SW480 (cell line): ENCODE measurements at regions not wholly inside any gene's neighbourhood (a gene's known extent, or its start where the extent isn't known, plus 50 kb on each side); places are given as distances from the start of the nearest gene placed in this dataset.
"Not testable (repeated sequence)": the region's sequence is repeated elsewhere in the genome, so short reads cannot be mapped to it uniquely, and the experiment has no call there.

Experiments
- DNase-seq: peaks from one replicate; pipeline ENCODE4 v3.0.0-alpha.2; 2016; ENCODE audit warnings: low spot score

DNA sequence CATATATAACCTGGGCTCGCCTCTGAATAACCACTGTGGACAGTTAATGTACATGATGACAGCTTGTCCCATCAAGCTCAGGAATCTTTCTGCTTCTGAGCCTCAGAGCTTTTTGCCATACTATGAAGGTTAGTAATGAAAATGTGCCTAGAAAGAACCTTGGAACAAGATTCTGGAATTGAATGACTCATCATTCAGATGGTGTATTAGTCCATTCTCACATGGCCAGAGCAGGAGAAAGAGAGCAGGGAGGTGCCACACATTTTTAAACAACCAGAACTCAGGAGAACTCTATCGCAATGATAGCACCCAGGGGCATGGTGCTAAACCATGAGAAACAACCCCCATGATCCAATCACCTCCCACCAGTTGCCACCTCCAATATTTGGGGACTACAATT, 542.1 kb downstream of the PRR16 start:
- DNase-seq, result no peak

DNA sequence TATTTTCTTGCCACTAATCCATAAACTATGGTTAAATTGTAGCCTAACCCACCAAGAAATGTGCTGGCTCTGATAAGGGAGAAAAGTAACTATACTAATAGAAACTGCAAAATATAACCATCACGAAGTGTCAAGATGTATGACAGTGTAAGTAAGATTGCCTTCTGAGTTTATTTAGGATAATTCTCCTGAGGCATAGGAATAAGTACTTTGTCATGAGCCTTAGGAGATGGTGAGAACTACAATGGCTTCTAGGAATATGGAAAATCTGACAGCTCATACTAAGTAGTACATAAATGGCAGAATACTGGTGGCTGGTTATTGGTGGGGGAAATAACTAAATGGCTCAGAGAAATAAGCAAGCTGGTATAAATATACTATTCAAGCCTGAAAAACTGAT, 543.9 kb downstream of the PRR16 start:
- DNase-seq, result no peak

DNA sequence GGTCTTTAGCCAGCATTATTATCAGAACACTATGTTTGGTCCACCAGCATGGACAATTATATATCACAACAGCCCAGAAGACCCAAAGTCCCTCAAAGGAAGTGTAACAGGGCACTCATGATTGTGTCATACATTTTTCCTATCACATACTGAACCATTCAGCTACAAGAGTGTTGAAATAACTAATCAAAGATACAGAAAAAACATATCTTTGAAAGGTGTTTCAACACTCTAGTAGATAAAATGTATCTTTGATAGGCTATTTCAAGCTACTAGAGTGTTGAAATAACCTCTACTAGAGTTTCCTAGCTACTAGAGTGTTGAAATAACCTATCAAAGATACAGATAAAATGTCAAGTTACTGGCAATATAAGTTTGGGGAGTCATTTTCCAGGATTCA, 545.0 kb downstream of the PRR16 start:
- DNase-seq, result no peak

DNA sequence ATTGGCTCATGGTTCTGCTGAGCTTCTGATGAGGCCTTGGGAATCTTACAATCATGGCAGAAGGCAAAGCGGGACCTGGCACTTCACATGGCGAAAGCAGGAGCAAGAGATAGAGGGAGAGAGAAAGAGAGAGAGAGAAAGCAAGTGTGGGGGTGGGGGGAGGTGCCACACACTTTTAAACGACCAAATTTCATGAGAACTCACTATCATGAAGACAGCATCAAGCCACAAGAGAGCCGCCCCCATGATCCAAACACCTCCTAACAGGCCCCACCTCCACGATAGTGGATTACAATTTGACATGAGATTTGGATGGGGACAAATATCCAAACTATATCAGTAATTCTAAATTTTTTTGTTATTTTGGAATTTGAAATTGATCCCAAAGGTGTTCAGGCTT, 553.9 kb downstream of the PRR16 start:
- DNase-seq, result no peak

DNA sequence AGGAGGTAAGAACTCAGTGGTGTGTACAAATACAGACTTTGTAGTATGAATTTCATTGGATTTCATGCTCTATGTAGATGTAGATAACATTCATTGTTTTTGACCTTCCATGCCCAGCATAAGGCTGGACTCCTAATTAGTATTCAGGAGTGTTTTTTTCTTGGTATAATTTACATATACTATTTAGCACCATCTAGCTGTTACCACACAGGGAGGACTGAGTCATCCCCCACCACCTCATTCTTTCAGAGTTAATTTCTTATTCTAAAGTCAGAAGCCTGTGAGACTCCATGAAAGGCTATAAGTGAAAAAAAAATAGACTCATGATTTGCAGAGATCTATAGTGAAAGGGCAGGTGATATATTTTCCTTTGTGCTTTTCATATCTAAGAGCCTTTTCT, 555.0 kb downstream of the PRR16 start:
- no peak for DNase-seq

GRCh38 chr5:121019734-121020133, 555.6 kb downstream of the PRR16 start:
- DNase-seq, result no peak

- DNase-seq, result no peak
Measured at GRCh38 chr5:121021681-121022080, 557.6 kb downstream of the PRR16 start.

DNA sequence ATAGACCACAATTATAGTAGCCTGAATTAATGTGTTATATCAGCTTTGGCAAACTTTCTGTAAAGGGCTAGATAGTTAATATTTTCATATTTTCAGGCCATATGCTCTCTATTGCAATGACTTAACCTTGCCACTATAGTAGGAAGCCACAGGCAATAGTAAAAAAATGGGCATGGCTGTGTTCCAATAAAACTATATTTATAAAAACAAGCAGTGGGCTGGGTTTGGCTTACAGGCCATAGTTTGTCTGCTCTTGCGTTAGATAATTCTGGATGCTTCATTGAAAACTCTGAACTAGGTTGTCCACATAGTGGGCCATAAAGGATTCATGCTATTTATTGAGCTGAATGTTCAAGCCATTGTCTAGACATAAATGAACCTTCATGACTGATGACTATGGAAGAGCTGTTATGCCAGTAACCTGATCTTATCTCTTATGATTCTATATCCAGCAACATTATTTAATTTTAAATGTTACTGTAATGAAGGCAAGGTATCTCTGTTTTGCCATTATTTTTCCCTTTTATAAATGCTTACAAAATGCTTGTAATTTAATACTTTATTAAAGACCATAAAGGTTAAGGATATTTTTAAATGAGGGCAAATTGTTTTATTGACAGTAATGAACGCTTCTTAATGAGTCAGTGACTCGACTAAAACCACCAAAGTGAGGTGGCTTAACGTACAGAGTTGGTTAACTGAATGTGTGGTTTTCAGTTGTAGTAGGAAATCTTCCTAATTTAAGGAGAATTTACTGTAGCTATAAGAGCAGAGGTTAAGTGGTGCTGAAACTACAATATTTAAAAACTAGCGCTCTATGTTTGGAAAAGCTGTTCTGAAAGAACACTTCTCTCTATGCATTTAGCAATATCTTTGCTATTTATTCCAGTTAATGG, 560.6 kb downstream of the PRR16 start:
- DNase-seq, result no peak

DNA sequence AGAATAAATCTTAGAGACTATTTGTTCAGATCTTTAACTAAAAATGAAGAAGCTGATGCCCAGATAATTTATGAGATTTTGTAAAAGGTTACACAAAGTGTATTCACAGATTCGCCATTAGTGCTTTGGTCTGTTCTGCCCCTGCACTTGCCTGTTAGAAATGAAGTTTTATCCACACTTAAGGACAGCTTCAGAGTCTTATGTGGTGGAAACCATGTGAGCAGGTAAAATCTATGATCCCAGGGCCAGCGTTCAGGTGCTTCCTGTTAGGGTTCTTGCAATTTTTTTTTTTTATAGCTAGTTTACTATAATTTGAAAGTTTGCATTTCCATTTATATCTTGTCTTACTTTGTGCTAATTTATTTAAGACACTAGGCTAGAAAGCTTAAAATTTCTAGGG, 561.6 kb downstream of the PRR16 start:
- no peak for DNase-seq

DNA sequence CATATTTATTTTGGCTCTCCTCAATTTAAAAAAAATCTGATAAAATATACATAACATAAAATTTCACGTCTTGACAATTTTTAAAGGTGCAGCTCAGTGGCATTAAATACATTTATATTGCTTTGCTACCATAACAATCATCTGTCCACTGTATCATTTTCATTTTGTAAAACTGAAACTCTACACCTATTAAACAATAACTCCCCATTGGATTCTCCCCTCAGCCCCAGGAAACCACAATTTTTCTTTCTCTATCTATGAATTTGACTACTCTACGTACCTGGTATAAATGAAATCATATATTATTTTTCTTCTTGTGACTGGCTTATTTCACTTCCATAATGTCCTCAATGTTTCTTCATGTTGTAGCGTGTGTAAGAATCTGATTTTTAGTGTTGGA, 563.5 kb downstream of the PRR16 start:
- DNase-seq, result no peak

DNA sequence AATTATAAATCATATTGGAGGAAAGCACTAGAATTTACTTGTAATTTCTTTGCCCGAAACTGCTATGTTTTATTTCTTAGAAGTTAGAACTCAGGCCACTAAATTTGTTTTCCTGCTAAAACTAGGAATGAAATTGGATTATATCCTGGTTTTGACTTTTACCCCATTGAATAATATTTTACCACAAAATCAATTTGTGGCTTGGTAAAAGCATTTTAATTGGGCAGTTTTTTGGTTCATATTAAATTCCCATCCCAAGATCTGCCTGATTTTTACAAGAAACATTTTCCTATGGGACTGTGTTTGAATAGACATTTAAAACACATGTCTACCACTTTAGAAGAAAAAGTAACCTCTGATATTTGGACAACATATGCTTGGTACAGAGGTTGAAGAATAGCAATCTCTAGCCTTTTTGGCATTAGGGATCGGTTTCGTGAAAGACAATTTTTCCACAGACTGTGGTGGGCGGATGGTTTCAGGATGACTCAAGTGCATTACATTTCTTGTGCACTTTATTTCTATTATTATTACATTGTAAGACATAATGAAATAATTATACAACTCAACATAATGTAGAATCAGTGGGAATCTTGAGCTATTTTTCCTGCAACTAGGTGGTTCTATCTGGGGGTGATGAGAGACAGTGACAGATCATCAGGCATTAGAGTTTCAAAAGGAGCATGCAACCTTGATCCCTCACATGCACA, 565.6 kb downstream of the PRR16 start:
- no peak for DNase-seq

DNA sequence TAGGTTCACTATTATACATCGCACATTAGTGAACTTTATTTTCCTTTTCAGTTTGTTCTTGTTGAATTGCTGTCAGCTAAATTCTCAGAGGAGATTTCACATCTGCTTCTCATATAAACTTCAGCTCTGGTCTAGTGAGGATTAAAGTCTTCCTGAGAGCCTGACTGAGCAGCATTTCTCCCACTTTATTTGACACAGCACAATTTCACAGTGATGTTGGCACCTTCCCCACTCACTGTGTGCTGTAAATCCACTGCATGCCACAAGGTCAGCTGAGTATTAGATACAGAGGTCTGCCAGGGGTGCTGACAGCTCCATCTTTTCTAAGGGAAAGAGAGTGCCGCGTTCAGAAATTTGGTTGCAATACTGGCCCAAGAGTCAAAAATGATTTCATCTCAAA, 567.4 kb downstream of the PRR16 start:
- no peak for DNase-seq

- no peak for DNase-seq
Measured at GRCh38 chr5:121033334-121033733, 569.2 kb downstream of the PRR16 start.

GRCh38 chr5:121038438-121038837, 574.3 kb downstream of the PRR16 start:
- DNase-seq, result no peak

DNA sequence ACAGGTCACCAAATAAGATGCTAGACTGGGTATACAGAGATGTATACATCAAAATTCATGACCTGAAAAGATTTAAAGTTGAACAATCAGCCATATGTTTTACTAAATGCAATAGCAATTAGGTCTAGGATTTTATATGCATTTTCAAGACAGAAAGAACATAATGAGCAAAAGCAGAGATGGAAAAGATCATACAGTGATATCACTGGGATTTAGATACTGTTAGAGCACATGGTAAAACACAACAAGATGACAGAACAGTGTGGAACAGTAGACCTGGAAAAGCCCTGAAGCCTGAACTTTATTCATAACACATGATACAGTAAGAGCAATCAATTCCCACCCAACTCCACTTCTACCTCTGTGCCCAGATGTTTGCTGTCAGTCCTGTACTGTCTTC, 585.9 kb downstream of the PRR16 start:
- no peak for DNase-seq

DNA sequence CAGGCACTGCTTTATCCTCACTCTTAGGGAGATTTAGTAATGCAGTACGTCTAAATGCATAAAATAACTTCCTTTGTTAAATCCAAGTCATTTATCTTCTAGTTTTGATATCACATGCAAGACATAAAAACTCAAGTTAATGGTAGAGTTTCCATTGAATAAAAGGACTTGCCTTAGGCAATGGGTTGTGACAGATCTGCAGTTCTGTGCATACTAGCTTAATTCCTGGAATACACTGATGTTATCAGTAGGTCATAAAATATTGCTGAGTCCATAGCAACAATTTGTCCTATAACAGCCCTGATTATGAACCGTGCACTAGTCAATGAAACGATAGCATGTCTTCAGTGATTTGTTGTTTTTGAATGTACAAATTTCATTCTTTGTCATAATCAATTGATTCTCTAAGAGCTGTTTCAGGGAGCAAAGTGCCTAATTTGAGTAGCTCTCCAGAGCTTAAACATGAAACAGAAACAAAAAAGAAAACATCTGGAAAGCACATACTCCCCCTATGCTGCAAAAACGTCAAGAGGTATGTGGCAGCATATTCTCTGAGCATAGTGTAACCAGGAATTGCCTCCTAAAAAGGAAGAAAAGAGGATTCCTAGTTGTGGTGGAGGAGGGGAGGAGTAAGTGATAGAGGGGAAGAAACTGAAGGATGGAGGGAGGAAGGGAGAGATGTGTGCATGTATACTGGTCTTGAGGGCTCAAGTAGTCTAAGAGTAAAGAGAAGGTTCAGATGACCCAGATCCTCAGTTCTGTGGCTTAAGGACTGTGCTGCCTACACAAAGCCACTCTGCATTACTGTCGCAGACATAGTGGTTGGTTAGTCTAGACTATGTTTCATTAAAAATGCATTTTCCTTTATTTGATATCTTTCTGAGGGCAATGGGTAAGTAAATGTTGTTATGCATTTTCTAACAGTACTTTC, 589.2 kb downstream of the PRR16 start:
- DNase-seq, result no peak

DNA sequence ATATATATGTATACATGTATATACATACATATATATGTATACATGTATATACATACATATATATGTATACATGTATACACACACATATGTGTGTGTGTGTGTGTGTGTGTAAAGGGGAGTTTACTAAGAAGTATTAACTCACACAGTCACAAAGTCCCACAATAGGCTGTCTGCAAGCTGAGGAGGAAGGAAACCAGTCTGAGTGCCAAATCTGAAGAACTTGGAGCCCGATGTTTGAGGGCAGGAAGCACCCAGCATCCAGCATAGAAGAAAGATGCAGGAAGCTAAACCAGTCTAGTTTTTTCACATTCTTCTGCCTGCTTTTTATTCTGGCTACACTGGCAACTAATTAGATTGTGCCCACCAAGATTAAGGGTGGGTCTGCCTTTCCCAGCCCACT, 591.5 kb downstream of the PRR16 start:
- DNase-seq, result no peak

- not testable (repeated sequence) for DNase-seq
Measured at GRCh38 chr5:121064241-121064640, 600.1 kb downstream of the PRR16 start.

- no peak for DNase-seq
Measured at GRCh38 chr5:121086671-121087070, 622.6 kb downstream of the PRR16 start.

- DNase-seq, result no peak
Measured at GRCh38 chr5:121087560-121087959, 623.5 kb downstream of the PRR16 start.

- no peak for DNase-seq
Measured at GRCh38 chr5:121088341-121088740, 624.2 kb downstream of the PRR16 start.

DNA sequence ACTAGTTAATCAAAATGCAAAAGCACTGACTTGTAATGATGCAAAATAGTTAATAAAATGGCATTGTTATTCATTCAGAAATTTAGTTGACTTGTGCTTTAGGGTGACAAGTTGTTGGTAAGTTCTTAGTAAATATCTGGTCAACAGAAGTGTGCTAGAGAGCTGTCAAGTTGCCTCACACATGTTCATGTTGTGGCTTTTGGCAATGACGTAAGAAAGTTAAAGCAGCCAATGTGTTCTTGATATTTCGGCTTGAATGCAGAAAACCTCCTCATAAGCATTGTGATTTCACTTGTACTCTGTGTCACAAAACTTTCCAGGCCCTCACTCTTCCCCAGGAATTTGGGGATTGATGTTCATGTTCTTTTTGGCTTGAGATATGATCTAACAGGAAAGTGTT, 626.7 kb downstream of the PRR16 start:
- DNase-seq, result no peak
